ENCODE measurements at regions not wholly inside any gene's neighbourhood (a gene's known extent, or its start where the extent isn't known, plus 50 kb on each side); places are given as distances from the start of the nearest gene placed in this dataset.
"Not testable (repeated sequence)": the region's sequence is repeated elsewhere in the genome, so short reads cannot be mapped to it uniquely, and the experiment has no call there.

- DNase-seq: no peak
These were observed 306.8 kb upstream of the NMUR2 start for GRCh38 chr5:152711801-152712388.

GRCh38 chr5:152717393-152717792, 312.3 kb upstream of the NMUR2 start:
- no peak for DNase-seq

- no peak for DNase-seq
These were observed 318.4 kb upstream of the NMUR2 start for GRCh38 chr5:152723482-152723881.

- DNase-seq: no peak
These were observed 325.1 kb upstream of the NMUR2 start for GRCh38 chr5:152730176-152730575.

- no peak for DNase-seq
These were observed 331.8 kb upstream of the NMUR2 start for GRCh38 chr5:152736906-152737305.

- DNase-seq: no peak
These were observed 334.8 kb upstream of the NMUR2 start for GRCh38 chr5:152739916-152740315.

- not testable (repeated sequence) for DNase-seq
These were observed 336.0 kb upstream of the NMUR2 start for GRCh38 chr5:152741126-152741525.

GRCh38 chr5:152787709-152788217, 382.7 kb upstream of the NMUR2 start:
- DNase-seq: not testable (repeated sequence)

GRCh38 chr5:152801886-152802285, 396.8 kb upstream of the NMUR2 start:
- DNase-seq: no peak

- DNase-seq: no peak
These were observed 399.1 kb upstream of the NMUR2 start for GRCh38 chr5:152804179-152804578.

- DNase-seq: no peak
These were observed 406.9 kb upstream of the NMUR2 start for GRCh38 chr5:152811988-152812387.

GRCh38 chr5:152813526-152813925, 408.4 kb upstream of the NMUR2 start:
- DNase-seq: no peak

GRCh38 chr5:152819891-152820290, 414.8 kb upstream of the NMUR2 start:
- DNase-seq: no peak

GRCh38 chr5:152824316-152824715, 419.2 kb upstream of the NMUR2 start:
- DNase-seq: no peak

- DNase-seq: no peak
These were observed 433.2 kb upstream of the NMUR2 start for GRCh38 chr5:152838241-152838786.

GRCh38 chr5:152844713-152845112, 439.6 kb upstream of the NMUR2 start:
- no peak for DNase-seq

- DNase-seq: no peak
These were observed 448.3 kb upstream of the NMUR2 start for GRCh38 chr5:152853361-152853760.

GRCh38 chr5:152855441-152855840, 450.4 kb upstream of the NMUR2 start:
- no peak for DNase-seq

- DNase-seq: no peak
These were observed 456.2 kb upstream of the NMUR2 start for GRCh38 chr5:152861231-152861630.

- no peak for DNase-seq
These were observed 459.4 kb upstream of the NMUR2 start for GRCh38 chr5:152864447-152864846.

GRCh38 chr5:152864991-152865390, 459.9 kb upstream of the NMUR2 start:
- DNase-seq: no peak

GRCh38 chr5:152869971-152870370, 464.9 kb upstream of the NMUR2 start:
- no peak for DNase-seq

GRCh38 chr5:152882621-152883020, 477.5 kb upstream of the NMUR2 start:
- DNase-seq: no peak

- peak; percentile 22 for DNase-seq
These were observed 478.1 kb upstream of the NMUR2 start for GRCh38 chr5:152883066-152883775.
